ENCODE measurements at regions not wholly inside any gene's neighbourhood (a gene's known extent, or its start where the extent isn't known, plus 50 kb on each side); places are given as distances from the start of the nearest gene placed in this dataset.

GRCh38 chr13:23044906-23045305 lies 135.9 kb upstream of the SGCG start:
- TF ChIP-seq POLR2A (IDR thresholded peaks at IDR 0.05; ENCODE audit: low read depth, low read length) (no peak), RFX5 (IDR thresholded peaks at IDR 0.05; ENCODE audit: low read depth, low read length) (no peak), CTCF (conservative IDR thresholded peaks at IDR 0.05; ENCODE audit: low read depth, low read length) (no peak), USF2 (IDR thresholded peaks at IDR 0.05; ENCODE audit: low read depth, low read length) (no peak), MXI1 (IDR thresholded peaks at IDR 0.05; ENCODE audit: borderline replicate concordance, low read depth, low read length) (no peak), BHLHE40 (IDR thresholded peaks at IDR 0.05; ENCODE audit: low read depth, low read length) (no peak), ELK1 (IDR thresholded peaks at IDR 0.05; ENCODE audit: borderline replicate concordance, low read depth, low read length) (no peak), FOS (IDR thresholded peaks at IDR 0.05; ENCODE audit: low read depth, low read length) (no peak), SMC3 (IDR thresholded peaks at IDR 0.05; ENCODE audit: low read depth, low read length) (no peak), CEBPB (IDR thresholded peaks at IDR 0.05; ENCODE audit: low read depth, low read length) (no peak), RAD21 (IDR thresholded peaks at IDR 0.05; ENCODE audit: low read length) (no peak), MAZ (IDR thresholded peaks at IDR 0.05; ENCODE audit: borderline replicate concordance, low read depth, low read length) (no peak), RCOR1 (IDR thresholded peaks at IDR 0.05; ENCODE audit: insufficient replicate concordance, low read length) (no peak)
